ENCODE measurements at regions not wholly inside any gene's neighbourhood (a gene's known extent, or its start where the extent isn't known, plus 50 kb on each side); places are given as distances from the start of the nearest gene placed in this dataset.
"Not testable (repeated sequence)": the region's sequence is repeated elsewhere in the genome, so short reads cannot be mapped to it uniquely, and the experiment has no call there.

DNA sequence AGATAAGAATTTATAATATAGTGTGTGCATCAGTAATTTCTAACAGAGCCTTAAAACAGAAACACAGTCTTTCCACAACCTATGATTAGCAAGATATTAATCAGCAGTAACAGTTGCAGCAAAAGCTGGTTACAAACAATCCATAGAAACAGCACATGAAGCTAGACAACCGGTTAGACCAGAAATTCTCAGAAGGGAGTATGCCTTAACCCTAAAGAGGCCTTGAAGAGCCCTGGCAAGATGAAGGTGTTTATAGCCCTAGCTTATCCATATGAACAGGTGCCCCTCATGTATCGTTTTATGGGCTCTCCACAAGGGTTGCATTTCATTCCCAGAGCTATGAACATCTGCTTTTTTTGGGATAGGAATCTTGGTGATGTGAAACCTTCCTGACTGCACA, 117.1 kb upstream of the ANKRD30A start:
- TF ChIP-seq, protein P1, sequence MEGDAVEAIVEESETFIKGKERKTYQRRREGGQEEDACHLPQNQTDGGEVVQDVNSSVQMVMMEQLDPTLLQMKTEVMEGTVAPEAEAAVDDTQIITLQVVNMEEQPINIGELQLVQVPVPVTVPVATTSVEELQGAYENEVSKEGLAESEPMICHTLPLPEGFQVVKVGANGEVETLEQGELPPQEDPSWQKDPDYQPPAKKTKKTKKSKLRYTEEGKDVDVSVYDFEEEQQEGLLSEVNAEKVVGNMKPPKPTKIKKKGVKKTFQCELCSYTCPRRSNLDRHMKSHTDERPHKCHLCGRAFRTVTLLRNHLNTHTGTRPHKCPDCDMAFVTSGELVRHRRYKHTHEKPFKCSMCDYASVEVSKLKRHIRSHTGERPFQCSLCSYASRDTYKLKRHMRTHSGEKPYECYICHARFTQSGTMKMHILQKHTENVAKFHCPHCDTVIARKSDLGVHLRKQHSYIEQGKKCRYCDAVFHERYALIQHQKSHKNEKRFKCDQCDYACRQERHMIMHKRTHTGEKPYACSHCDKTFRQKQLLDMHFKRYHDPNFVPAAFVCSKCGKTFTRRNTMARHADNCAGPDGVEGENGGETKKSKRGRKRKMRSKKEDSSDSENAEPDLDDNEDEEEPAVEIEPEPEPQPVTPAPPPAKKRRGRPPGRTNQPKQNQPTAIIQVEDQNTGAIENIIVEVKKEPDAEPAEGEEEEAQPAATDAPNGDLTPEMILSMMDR (IDR thresholded peaks at IDR 0.05; ENCODE audit: insufficient read depth, low read depth, low read length) = not testable (repeated sequence)
- not testable (repeated sequence) for TF ChIP-seq EZH2 (IDR thresholded peaks at IDR 0.05; ENCODE audit: insufficient read depth, low read length)

Measured in astrocyte (in vitro differentiated cells and primary cell).